ENCODE measurements at regions not wholly inside any gene's neighbourhood (a gene's known extent, or its start where the extent isn't known, plus 50 kb on each side); places are given as distances from the start of the nearest gene placed in this dataset.

DNA sequence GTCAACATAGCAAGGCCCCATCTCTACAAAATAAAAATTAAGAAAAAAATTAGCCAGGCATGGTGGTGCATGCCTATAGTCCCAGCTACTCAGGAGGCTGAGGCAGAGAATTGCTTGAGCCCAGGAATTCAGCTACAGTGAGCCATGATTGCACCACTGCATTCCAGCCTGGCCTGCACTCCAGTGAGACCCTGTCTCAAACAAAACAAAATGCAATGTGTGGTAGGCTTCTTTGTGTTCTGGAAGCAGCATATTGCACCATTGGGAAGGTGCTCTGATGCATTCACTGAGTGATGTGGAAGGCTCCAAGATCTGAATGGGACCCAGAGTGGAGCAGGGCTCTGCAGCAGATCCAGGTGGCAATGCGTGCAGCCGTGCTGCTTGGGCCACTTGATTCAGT lies 99.6 kb upstream of the COG2 start:
- Histone ChIP-seq H3K9me3 (no peaks in the 10 kb centered on the region), H3K36me3 (no peaks in the 10 kb centered on the region), H3K4me3 (no peak overlapping the region), H3K4me1 (no peaks in the 10 kb centered on the region), H3K27ac (no peak overlapping the region), H3K27me3 (no peaks in the 10 kb centered on the region)
- intact Hi-C loops (cut with DNase I; ENCODE audit: low total_unique reads) (no loop called here), in situ Hi-C loops (cut with MboI; ENCODE audit: low sequenced_read_pairs in 4 of 4) (no loop called here)
- no peak for ATAC-seq
- DNase-seq: no peak
- TF ChIP-seq, protein P1, sequence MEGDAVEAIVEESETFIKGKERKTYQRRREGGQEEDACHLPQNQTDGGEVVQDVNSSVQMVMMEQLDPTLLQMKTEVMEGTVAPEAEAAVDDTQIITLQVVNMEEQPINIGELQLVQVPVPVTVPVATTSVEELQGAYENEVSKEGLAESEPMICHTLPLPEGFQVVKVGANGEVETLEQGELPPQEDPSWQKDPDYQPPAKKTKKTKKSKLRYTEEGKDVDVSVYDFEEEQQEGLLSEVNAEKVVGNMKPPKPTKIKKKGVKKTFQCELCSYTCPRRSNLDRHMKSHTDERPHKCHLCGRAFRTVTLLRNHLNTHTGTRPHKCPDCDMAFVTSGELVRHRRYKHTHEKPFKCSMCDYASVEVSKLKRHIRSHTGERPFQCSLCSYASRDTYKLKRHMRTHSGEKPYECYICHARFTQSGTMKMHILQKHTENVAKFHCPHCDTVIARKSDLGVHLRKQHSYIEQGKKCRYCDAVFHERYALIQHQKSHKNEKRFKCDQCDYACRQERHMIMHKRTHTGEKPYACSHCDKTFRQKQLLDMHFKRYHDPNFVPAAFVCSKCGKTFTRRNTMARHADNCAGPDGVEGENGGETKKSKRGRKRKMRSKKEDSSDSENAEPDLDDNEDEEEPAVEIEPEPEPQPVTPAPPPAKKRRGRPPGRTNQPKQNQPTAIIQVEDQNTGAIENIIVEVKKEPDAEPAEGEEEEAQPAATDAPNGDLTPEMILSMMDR (IDR thresholded peaks at IDR 0.05 in 4 of 5, conservative IDR thresholded peaks at IDR 0.05 in 1 of 5): no peak
- TF ChIP-seq POLR2A (IDR thresholded peaks at IDR 0.05): no peak

GRCh38 chr1:230542054-230542453 lies 100.2 kb upstream of the COG2 start:
- Histone ChIP-seq H3K27me3 (no peaks in the 10 kb centered on the region), H3K27ac (no peak overlapping the region), H3K36me3 (no peaks in the 10 kb centered on the region), H3K9me3 (no peaks in the 10 kb centered on the region), H3K4me3 (no peak overlapping the region), H3K4me1 (no peaks in the 10 kb centered on the region)
- no peak for DNase-seq
- TF ChIP-seq POLR2A (IDR thresholded peaks at IDR 0.05): no peak
- TF ChIP-seq, protein P1 (IDR thresholded peaks at IDR 0.05 in 4 of 5, conservative IDR thresholded peaks at IDR 0.05 in 1 of 5): no peak
- intact Hi-C loops (cut with DNase I; ENCODE audit: low total_unique reads) (no loop called here), in situ Hi-C loops (cut with MboI; ENCODE audit: low sequenced_read_pairs in 4 of 4) (no loop called here)
- ATAC-seq: no peak

DNA sequence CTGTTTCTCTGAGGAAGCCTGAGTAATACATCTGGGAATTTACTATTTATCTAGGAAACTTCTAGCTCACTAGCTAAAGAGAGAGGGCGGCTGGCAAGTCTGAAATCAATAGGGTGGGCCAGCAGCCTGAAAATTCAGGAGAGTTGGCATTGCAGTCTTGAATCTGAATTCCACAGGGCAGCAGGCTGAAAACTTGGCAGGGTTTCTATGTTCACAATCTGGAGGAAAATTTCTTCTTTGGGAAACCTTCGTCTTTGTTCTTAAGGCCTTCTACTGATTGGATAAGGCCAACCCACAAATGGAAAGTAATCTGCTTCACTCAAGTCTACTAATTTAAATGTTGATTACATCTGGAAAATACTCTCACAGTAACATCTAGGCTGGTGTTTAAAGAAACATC lies 101.0 kb upstream of the COG2 start:
- in situ Hi-C loops (cut with MboI; ENCODE audit: low sequenced_read_pairs in 4 of 4) (no loop called here), intact Hi-C loops (cut with DNase I; ENCODE audit: low total_unique reads) (no loop called here)
- H3K36me3 ChIP-seq: no peaks in the 10 kb centered on the region
- no peaks in the 10 kb centered on the region for H3K9me3 ChIP-seq
- no peaks in the 10 kb centered on the region for H3K27me3 ChIP-seq
- no peak overlapping the region for H3K27ac ChIP-seq
- DNase-seq: no peak
- no peak overlapping the region for H3K4me3 ChIP-seq
- no peak for ATAC-seq
- H3K4me1 ChIP-seq: no peaks in the 10 kb centered on the region
- no peak for TF ChIP-seq POLR2A (IDR thresholded peaks at IDR 0.05)
- TF ChIP-seq, protein P1 (IDR thresholded peaks at IDR 0.05 in 4 of 5, conservative IDR thresholded peaks at IDR 0.05 in 1 of 5): no peak

DNA sequence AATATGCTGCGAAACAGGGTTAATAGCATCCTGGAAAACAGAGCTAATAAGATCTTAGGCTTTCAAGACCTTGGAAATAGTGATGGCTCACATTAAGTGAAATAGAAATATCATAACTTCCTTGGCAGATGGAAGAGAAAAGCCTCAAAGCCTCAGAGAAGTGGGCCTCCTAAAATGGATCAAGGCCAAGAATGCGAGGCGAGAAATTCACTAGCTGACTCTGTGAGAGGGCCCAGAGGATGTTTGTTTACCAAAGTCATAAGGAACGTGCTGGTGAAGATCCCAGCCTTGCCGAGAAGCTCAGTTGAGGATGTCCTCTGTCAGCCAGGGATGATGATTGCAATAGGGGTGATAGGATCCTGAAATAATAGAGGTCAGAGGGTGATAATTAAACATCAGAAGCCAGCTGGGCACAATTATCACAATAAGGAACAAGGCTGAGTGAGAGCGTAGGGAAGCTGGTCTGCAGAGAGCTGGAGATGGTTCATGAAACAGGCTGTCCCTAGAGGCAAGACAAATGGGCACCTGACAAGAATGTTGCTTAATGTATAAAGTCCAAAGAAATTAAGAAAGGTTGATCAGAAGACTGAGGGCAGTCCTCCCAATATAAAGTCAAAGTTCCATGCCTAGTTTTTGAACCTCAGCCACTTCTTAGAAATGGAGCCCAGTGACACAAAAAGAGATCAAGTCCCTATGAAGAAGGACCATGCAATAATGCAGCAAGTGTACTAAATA lies 101.7 kb upstream of the COG2 start:
- Histone ChIP-seq H3K4me1 (no peaks in the 10 kb centered on the region), H3K27me3 (no peaks in the 10 kb centered on the region), H3K9me3 (no peaks in the 10 kb centered on the region), H3K4me3 (no peak overlapping the region), H3K27ac (no peak overlapping the region), H3K36me3 (no peaks in the 10 kb centered on the region)
- in situ Hi-C loops (cut with MboI; ENCODE audit: low sequenced_read_pairs in 4 of 4): no loop called here
- intact Hi-C loops (cut with DNase I; ENCODE audit: low total_unique reads): no loop called here
- DNase-seq (no peak), ATAC-seq (no peak)
- TF ChIP-seq POLR2A (IDR thresholded peaks at IDR 0.05): no peak
- TF ChIP-seq, protein P1 (IDR thresholded peaks at IDR 0.05 in 4 of 5, conservative IDR thresholded peaks at IDR 0.05 in 1 of 5): no peak

- DNase-seq: no peak
- intact Hi-C loops (cut with DNase I; ENCODE audit: low total_unique reads): no loop called here
- TF ChIP-seq POLR2A (IDR thresholded peaks at IDR 0.05): no peak
- TF ChIP-seq, protein P1 (IDR thresholded peaks at IDR 0.05 in 4 of 5, conservative IDR thresholded peaks at IDR 0.05 in 1 of 5): no peak
- in situ Hi-C loops (cut with MboI; ENCODE audit: low sequenced_read_pairs in 4 of 4): no loop called here
- ATAC-seq: no peak
- no peaks in the 10 kb centered on the region for H3K4me1 ChIP-seq
- H3K9me3 ChIP-seq: no peaks in the 10 kb centered on the region
- H3K27me3 ChIP-seq: no peaks in the 10 kb centered on the region
- H3K27ac ChIP-seq: no peak overlapping the region
- no peak overlapping the region for H3K4me3 ChIP-seq
- no peaks in the 10 kb centered on the region for H3K36me3 ChIP-seq
These were observed 104.8 kb upstream of the COG2 start for GRCh38 chr1:230537456-230537855.

All from gastrocnemius medialis (tissue), 4 donors.